MM.1S (cell line): ENCODE measurements at regions not wholly inside any gene's neighbourhood (a gene's known extent, or its start where the extent isn't known, plus 50 kb on each side); places are given as distances from the start of the nearest gene placed in this dataset.

Experiments
- CTCF ChIP-seq: fragments of 300-600 bp; sonication (generic); IDR thresholded peaks from 2 replicates; pipeline ENCODE4 v1.5.1; 2016; ENCODE audit warnings: antibody characterized with exemption, low read length, mixed read lengths
- EZH2 ChIP-seq: fragments of 300-600 bp; sonication (generic); optimal IDR thresholded peaks from 2 replicates; pipeline ENCODE3; 2017; ENCODE audit warnings: low read depth, mild to moderate bottlenecking, antibody characterized with exemption, low read length, mixed read lengths

GRCh38 chr2:154941379-154941778 lies 242.9 kb downstream of the KCNJ3 start:
- TF ChIP-seq CTCF (no peak), EZH2 (no peak)
